BLaER1 treated with 17β-estradiol and CSF1 and Interleukin-3, amounts not matched to agents 10 nM and 100 nM (cell line): ENCODE measurements at regions not wholly inside any gene's neighbourhood (a gene's known extent, or its start where the extent isn't known, plus 50 kb on each side); places are given as distances from the start of the nearest gene placed in this dataset.

Experiments
- H3K27ac ChIP-seq, 11 experiments: shearing (Covaris generic); formaldehyde crosslinking; 2 replicates each; pipeline ENCODE4 v1.8.1; 2022
- H3K27me3 ChIP-seq, 11 experiments: shearing (Covaris generic); formaldehyde crosslinking; 2 replicates each; pipeline ENCODE4 v1.8.1; 2022
- H3K36me3 ChIP-seq, 11 experiments: shearing (Covaris generic); formaldehyde crosslinking; 2 replicates each; pipeline ENCODE4 v1.8.1; 2022
- H3K4me1 ChIP-seq, 10 experiments: shearing (Covaris generic); formaldehyde crosslinking; 2 replicates each; pipeline ENCODE4 v1.8.1; 2022
- H3K4me2 ChIP-seq, 11 experiments: shearing (Covaris generic); formaldehyde crosslinking; 2 replicates each; pipeline ENCODE4 v1.8.1; 2022
- H3K4me3 ChIP-seq, 10 experiments: shearing (Covaris generic); formaldehyde crosslinking; 2 replicates each; pipeline ENCODE4 v1.8.1; 2022
- H3K9ac ChIP-seq, 11 experiments: shearing (Covaris generic); formaldehyde crosslinking; 2 replicates each; pipeline ENCODE4 v1.8.1; 2022
- H3K9me3 ChIP-seq, 11 experiments: shearing (Covaris generic); formaldehyde crosslinking; replicated peaks in 1 of 11; 2 replicates each; pipeline ENCODE4 v1.8.1; 2022
- H4K20me1 ChIP-seq, 11 experiments: shearing (Covaris generic); formaldehyde crosslinking; 2 replicates each; pipeline ENCODE4 v1.8.1; 2022
- Cebpa-rat ChIP-seq, 11 experiments: shearing (Covaris generic); IDR thresholded peaks; 2 replicates each; pipeline ENCODE4 v1.8.1; 2022

GRCh38 chr16:87166321-87166720 lies 150.9 kb downstream of the C16orf95 start:
- TF ChIP-seq Cebpa-rat (IDR thresholded peaks at IDR 0.05), result no peak
- Histone ChIP-seq H4K20me1 (no peaks in the 10 kb centered on the region), H3K4me3 (no peak overlapping the region)

GRCh38 chr16:87166934-87167333 lies 150.3 kb downstream of the C16orf95 start:
- no peaks in the 10 kb centered on the region for H4K20me1 ChIP-seq
- no peaks in the 10 kb centered on the region for H3K27me3 ChIP-seq
- H3K27ac ChIP-seq, result no peak overlapping the region
- no peak overlapping the region for H3K4me3 ChIP-seq
- no peak overlapping the region for H3K9ac ChIP-seq
- no peak for TF ChIP-seq Cebpa-rat (IDR thresholded peaks at IDR 0.05)
- H3K4me1 ChIP-seq, result peaks cover 0 to 2% (median 0%) of the 10 kb centered on the region in 10 experiments; a peak in 1 of 20 replicates
- no peaks in the 10 kb centered on the region for H3K9me3 ChIP-seq
- no peak overlapping the region for H3K4me2 ChIP-seq
- H3K36me3 ChIP-seq, result no peaks in the 10 kb centered on the region

More at GRCh38 chr16:87166321-87166720, 150.9 kb downstream of the C16orf95 start:
- Histone ChIP-seq H3K36me3 (no peaks in the 10 kb centered on the region), H3K27me3 (no peaks in the 10 kb centered on the region), H3K27ac (no peak overlapping the region), H3K4me2 (no peak overlapping the region), H3K9ac (no peak overlapping the region), H3K9me3 (no peaks in the 10 kb centered on the region), H3K4me1 (peaks cover 0 to 8% (median 2%) of the 10 kb centered on the region in 10 experiments; a peak in 5 of 20 replicates)

GRCh38 chr16:87169509-87169995 lies 147.6 kb downstream of the C16orf95 start:
- no peaks in the 10 kb centered on the region for H3K9me3 ChIP-seq
- H3K4me1 ChIP-seq, result no peaks in the 10 kb centered on the region
- H4K20me1 ChIP-seq, result no peaks in the 10 kb centered on the region
- no peak overlapping the region for H3K4me2 ChIP-seq
- H3K27ac ChIP-seq, result no peak overlapping the region
- no peak overlapping the region for H3K4me3 ChIP-seq
- TF ChIP-seq Cebpa-rat (IDR thresholded peaks at IDR 0.05), result no peak
- no peak overlapping the region for H3K9ac ChIP-seq
- no peaks in the 10 kb centered on the region for H3K27me3 ChIP-seq
- H3K36me3 ChIP-seq, result no peaks in the 10 kb centered on the region

- Histone ChIP-seq H3K4me3 (no peak overlapping the region), H3K9ac (no peak overlapping the region), H3K9me3 (no peaks in the 10 kb centered on the region), H3K27me3 (no peaks in the 10 kb centered on the region), H3K27ac (no peak overlapping the region), H3K36me3 (no peaks in the 10 kb centered on the region), H4K20me1 (no peaks in the 10 kb centered on the region), H3K4me2 (no peak overlapping the region), H3K4me1 (no peaks in the 10 kb centered on the region)
- TF ChIP-seq Cebpa-rat (IDR thresholded peaks at IDR 0.05), result no peak
Measured at GRCh38 chr16:87170310-87170709, 146.9 kb downstream of the C16orf95 start.

- no peak for TF ChIP-seq Cebpa-rat (IDR thresholded peaks at IDR 0.05)
- no peak overlapping the region for H3K4me3 ChIP-seq
- H3K27ac ChIP-seq, result no peak overlapping the region
- no peak overlapping the region for H3K9ac ChIP-seq
- no peaks in the 10 kb centered on the region for H3K27me3 ChIP-seq
- no peak overlapping the region for H3K4me2 ChIP-seq
- no peaks in the 10 kb centered on the region for H3K9me3 ChIP-seq
- H3K4me1 ChIP-seq, result no peaks in the 10 kb centered on the region
- H3K36me3 ChIP-seq, result no peaks in the 10 kb centered on the region
- no peaks in the 10 kb centered on the region for H4K20me1 ChIP-seq
Measured at GRCh38 chr16:87171723-87172122, 145.5 kb downstream of the C16orf95 start.

- Histone ChIP-seq H3K36me3 (no peaks in the 10 kb centered on the region), H3K4me1 (no peaks in the 10 kb centered on the region), H3K4me2 (no peak overlapping the region), H3K27ac (no peak overlapping the region), H3K9ac (no peak overlapping the region), H4K20me1 (no peaks in the 10 kb centered on the region), H3K4me3 (no peak overlapping the region), H3K9me3 (no peaks in the 10 kb centered on the region), H3K27me3 (no peaks in the 10 kb centered on the region)
- TF ChIP-seq Cebpa-rat (IDR thresholded peaks at IDR 0.05), result no peak
Measured at GRCh38 chr16:87172632-87173031, 144.6 kb downstream of the C16orf95 start.

- no peaks in the 10 kb centered on the region for H3K36me3 ChIP-seq
- H3K4me1 ChIP-seq, result no peaks in the 10 kb centered on the region
- H3K9me3 ChIP-seq, result no peaks in the 10 kb centered on the region
- no peak for TF ChIP-seq Cebpa-rat (IDR thresholded peaks at IDR 0.05)
- no peak overlapping the region for H3K4me2 ChIP-seq
- no peak overlapping the region for H3K4me3 ChIP-seq
- H3K27me3 ChIP-seq, result no peaks in the 10 kb centered on the region
- no peak overlapping the region for H3K27ac ChIP-seq
- H3K9ac ChIP-seq, result no peak overlapping the region
- H4K20me1 ChIP-seq, result no peaks in the 10 kb centered on the region
Measured at GRCh38 chr16:87173294-87173893, 143.8 kb downstream of the C16orf95 start.

- H4K20me1 ChIP-seq, result no peaks in the 10 kb centered on the region
- H3K4me1 ChIP-seq, result peaks cover 2% of the 10 kb centered on the region in 10 experiments; a peak in 18 of 20 replicates
- no peak overlapping the region for H3K27ac ChIP-seq
- H3K9me3 ChIP-seq, result no peaks in the 10 kb centered on the region
- no peak for TF ChIP-seq Cebpa-rat (IDR thresholded peaks at IDR 0.05)
- H3K9ac ChIP-seq, result no peak overlapping the region
- H3K27me3 ChIP-seq, result no peaks in the 10 kb centered on the region
- H3K36me3 ChIP-seq, result no peaks in the 10 kb centered on the region
- no peak overlapping the region for H3K4me3 ChIP-seq
- H3K4me2 ChIP-seq, result no peak overlapping the region
Measured at GRCh38 chr16:87174061-87174460, 143.1 kb downstream of the C16orf95 start.

- H3K4me1 ChIP-seq, result peaks cover 6 to 10% (median 8%) of the 10 kb centered on the region in 10 experiments; a peak in 18 of 20 replicates
- no peaks in the 10 kb centered on the region for H3K9me3 ChIP-seq
- H3K9ac ChIP-seq, result no peak overlapping the region
- H4K20me1 ChIP-seq, result no peaks in the 10 kb centered on the region
- H3K4me3 ChIP-seq, result no peak overlapping the region
- TF ChIP-seq Cebpa-rat (IDR thresholded peaks at IDR 0.05), result no peak
- H3K4me2 ChIP-seq, result no peak overlapping the region
- no peaks in the 10 kb centered on the region for H3K36me3 ChIP-seq
- no peaks in the 10 kb centered on the region for H3K27me3 ChIP-seq
- no peak overlapping the region for H3K27ac ChIP-seq
Measured at GRCh38 chr16:87176735-87177134, 140.5 kb downstream of the C16orf95 start.

- TF ChIP-seq Cebpa-rat (IDR thresholded peaks at IDR 0.05), result no peak
- H3K27ac ChIP-seq, result no peak overlapping the region
- no peaks in the 10 kb centered on the region for H3K36me3 ChIP-seq
- H3K9ac ChIP-seq, result no peak overlapping the region
- H3K4me3 ChIP-seq, result no peak overlapping the region
- H4K20me1 ChIP-seq, result no peaks in the 10 kb centered on the region
- peaks cover 6 to 10% (median 8%) of the 10 kb centered on the region in 10 experiments; a peak in 18 of 20 replicates for H3K4me1 ChIP-seq
- H3K4me2 ChIP-seq, result no peak overlapping the region
- no peaks in the 10 kb centered on the region for H3K9me3 ChIP-seq
- no peaks in the 10 kb centered on the region for H3K27me3 ChIP-seq
Measured at GRCh38 chr16:87177673-87178072, 139.5 kb downstream of the C16orf95 start.
